SK-N-SH treated with all-trans-retinoic acid at 6 μM for 48 hours (cell line): ENCODE measurements at regions not wholly inside any gene's neighbourhood (a gene's known extent, or its start where the extent isn't known, plus 50 kb on each side); places are given as distances from the start of the nearest gene placed in this dataset.
"Not testable (repeated sequence)": the region's sequence is repeated elsewhere in the genome, so short reads cannot be mapped to it uniquely, and the experiment has no call there.

Source experiments
- ATAC-seq: fragments of 200-7000 bp; cut with Tn5 transposase; 3 replicates; pipeline ENCODE4 v1.9.1; 2020; ENCODE audit warnings: mild to moderate bottlenecking, moderate library complexity
- ARNTL ChIP-seq: fragments of 450-650 bp; formaldehyde crosslinking; IDR thresholded peaks from 2 replicates; pipeline ENCODE4 v1.5.0; 2020; ENCODE audit warnings: low read depth, mild to moderate bottlenecking, moderate library complexity, borderline replicate concordance
- OSR1 ChIP-seq: fragments of 250-450 bp; sonication (Bioruptor Pico); IDR thresholded peaks from 2 replicates; pipeline ENCODE4 v1.8.0; 2022; ENCODE audit warnings: moderate library complexity, mild to moderate bottlenecking, inconsistent platforms
- RARB ChIP-seq: fragments of 250-450 bp; sonication (Bioruptor Pico); IDR thresholded peaks from 2 replicates; pipeline ENCODE4 v1.8.0; 2021; ENCODE audit warnings: mild to moderate bottlenecking, moderate library complexity
- TCF4 ChIP-seq: fragments of 250-450 bp; sonication (Bioruptor Pico); IDR thresholded peaks from 2 replicates; pipeline ENCODE4 v1.8.0; 2021; ENCODE audit warnings: mild to moderate bottlenecking, moderate library complexity, borderline replicate concordance
- ZC3H10 ChIP-seq: fragments of 250-450 bp; sonication (Bioruptor Pico); IDR thresholded peaks from 2 replicates; pipeline ENCODE4 v1.5.1; 2021; ENCODE audit warnings: mild to moderate bottlenecking, moderate library complexity
- ZNF565 ChIP-seq: fragments of 450-650 bp; formaldehyde crosslinking; conservative IDR thresholded peaks from 2 replicates; pipeline ENCODE4 v1.5.0; 2020; ENCODE audit warnings: low read depth, mild to moderate bottlenecking, moderate library complexity
- TF ChIP-seq, protein P1 (sequence below): fragments of 250-450 bp; sonication (Bioruptor Pico); IDR thresholded peaks from 2 replicates; pipeline ENCODE4 v1.5.1; 2021; ENCODE audit warnings: mild to moderate bottlenecking, moderate library complexity

DNA sequence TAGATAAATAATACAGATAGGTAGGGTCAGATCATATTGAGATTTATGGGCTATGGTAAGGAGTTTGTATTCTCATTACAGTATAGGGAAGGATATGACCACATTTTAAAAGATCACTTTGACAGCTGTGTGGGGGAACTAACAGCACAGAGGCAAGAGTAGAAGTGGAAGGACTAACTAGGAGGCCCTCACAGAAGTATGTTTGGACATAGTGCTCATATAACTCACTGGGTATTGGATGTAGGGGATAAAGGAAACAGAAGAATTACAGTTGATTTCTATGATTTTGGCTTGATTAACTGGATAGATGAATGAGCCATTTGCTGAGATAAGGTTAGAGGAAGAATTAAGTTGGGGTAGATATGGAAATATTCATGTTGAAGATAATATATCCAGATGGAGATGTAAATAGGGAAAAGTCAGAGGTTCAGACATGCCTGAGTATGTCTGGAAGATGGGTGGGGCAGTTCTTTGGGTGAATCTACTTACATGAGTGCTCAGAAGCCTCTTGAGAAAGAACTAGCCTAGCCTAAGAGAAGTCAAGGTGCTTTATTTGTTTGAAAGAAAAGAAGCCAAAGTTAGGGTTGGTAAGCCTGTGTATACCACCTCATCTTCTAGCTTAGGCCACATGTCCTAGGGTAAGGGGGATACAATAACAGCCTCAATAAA is 133.4 kb downstream of the NDFIP2 start (continued):
- TF ChIP-seq ARNTL (CRISPR knock-in tag) (no peak), ZNF565 (no peak), RARB (CRISPR knock-in tag) (no peak)

DNA sequence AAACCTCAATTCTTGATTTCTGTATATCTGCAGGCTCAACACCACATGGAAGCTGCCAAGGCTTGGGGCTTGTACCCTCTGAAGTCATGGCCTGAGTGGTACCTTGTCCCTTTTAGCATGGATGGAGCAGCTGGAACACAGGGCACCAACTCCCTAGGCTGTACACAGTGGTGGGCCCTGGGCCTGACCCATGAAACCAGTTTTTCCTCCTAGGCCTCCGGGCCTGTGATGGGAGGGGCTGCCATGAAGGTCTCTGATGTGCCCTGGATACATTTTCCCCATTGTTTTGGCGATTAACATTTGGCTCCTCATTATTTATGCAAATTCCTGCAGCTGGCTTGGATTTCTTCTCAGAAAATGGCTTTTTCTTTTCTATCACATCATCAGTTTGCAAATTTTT is 131.6 kb downstream of the NDFIP2 start:
- ATAC-seq = no peak

DNA sequence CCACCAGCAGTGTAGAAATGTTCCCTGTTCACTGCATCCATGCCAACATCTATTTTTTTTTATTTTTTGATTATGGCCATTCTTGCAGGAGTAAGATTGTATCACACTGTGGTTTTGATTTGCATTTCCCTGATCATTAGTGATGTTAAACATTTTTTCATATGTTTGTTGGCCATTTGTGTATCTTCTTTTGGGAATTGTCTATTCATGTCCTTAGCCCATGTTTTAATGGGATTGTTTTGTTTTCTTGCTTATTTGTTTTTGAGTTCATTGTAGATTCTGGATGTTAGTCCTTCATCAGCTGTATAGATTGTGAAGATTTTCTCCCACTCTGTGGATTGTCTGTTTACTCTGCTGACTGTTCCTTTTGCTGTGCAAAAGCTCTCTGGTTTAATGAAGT is 126.9 kb downstream of the NDFIP2 start:
- not testable (repeated sequence) for ATAC-seq

More for the DNA sequence above, 131.6 kb downstream of the NDFIP2 start:
- TF ChIP-seq, protein P1, sequence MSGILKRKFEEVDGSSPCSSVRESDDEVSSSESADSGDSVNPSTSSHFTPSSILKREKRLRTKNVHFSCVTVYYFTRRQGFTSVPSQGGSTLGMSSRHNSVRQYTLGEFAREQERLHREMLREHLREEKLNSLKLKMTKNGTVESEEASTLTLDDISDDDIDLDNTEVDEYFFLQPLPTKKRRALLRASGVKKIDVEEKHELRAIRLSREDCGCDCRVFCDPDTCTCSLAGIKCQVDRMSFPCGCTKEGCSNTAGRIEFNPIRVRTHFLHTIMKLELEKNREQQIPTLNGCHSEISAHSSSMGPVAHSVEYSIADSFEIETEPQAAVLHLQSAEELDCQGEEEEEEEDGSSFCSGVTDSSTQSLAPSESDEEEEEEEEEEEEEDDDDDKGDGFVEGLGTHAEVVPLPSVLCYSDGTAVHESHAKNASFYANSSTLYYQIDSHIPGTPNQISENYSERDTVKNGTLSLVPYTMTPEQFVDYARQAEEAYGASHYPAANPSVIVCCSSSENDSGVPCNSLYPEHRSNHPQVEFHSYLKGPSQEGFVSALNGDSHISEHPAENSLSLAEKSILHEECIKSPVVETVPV = no peak
- TF ChIP-seq ZC3H10 (CRISPR knock-in tag) (no peak), TCF4 (CRISPR knock-in tag) (no peak), OSR1 (CRISPR knock-in tag) (no peak), ARNTL (CRISPR knock-in tag) (no peak)
